ENCODE measurements at regions not wholly inside any gene's neighbourhood (a gene's known extent, or its start where the extent isn't known, plus 50 kb on each side); places are given as distances from the start of the nearest gene placed in this dataset.
A peak's percentile ranks its signal among the peaks of the same experiment; 100 is the strongest.

DNA sequence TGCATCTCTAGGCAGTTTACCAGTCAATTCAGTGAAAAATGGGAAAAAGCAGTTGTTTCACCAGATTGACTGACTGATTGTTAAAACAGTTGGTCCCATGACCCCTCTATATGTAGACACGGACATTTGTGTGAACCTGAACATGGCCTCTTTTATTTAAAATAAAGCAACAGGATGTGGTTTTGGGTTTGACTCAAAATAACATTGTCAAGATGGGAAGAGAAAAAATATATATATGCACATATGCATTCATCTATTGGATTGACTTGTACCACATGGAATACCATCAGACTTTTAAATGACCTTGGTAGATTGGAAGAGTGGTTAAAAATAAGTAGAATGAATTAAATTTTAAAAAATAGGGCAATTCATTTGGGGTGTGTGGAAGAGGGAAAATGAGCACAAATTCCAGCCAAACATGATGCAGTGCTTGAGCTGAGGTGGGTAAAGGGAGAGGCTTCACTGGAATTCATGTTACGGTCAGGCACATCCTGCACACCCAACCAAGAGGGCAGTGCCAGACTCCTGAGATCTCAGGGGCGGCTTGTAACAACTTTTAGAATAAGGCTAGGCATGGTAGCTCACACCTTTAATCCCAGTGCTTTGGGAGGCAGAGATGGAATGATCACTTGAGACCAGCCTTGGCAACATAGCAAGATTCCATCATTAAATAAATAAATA lies 560.7 kb upstream of the TENM3 start:
- TF ChIP-seq, protein P1, sequence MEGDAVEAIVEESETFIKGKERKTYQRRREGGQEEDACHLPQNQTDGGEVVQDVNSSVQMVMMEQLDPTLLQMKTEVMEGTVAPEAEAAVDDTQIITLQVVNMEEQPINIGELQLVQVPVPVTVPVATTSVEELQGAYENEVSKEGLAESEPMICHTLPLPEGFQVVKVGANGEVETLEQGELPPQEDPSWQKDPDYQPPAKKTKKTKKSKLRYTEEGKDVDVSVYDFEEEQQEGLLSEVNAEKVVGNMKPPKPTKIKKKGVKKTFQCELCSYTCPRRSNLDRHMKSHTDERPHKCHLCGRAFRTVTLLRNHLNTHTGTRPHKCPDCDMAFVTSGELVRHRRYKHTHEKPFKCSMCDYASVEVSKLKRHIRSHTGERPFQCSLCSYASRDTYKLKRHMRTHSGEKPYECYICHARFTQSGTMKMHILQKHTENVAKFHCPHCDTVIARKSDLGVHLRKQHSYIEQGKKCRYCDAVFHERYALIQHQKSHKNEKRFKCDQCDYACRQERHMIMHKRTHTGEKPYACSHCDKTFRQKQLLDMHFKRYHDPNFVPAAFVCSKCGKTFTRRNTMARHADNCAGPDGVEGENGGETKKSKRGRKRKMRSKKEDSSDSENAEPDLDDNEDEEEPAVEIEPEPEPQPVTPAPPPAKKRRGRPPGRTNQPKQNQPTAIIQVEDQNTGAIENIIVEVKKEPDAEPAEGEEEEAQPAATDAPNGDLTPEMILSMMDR (IDR thresholded peaks at IDR 0.05; ENCODE audit: insufficient read depth, low read length) = no peak
- DNase-seq (ENCODE audit: low read depth) = no peak
- H3K4me3 ChIP-seq (ENCODE audit: low read depth, low read length) = no peak overlapping the region

- peak; percentile 72 for DNase-seq (ENCODE audit: low read depth)
- no peak overlapping the region for H3K4me3 ChIP-seq (ENCODE audit: low read depth, low read length)
- TF ChIP-seq, protein P1 (IDR thresholded peaks at IDR 0.05; ENCODE audit: insufficient read depth, low read length) = no peak
Measured at GRCh38 chr4:181684310-181684709, 558.9 kb upstream of the TENM3 start.

DNA sequence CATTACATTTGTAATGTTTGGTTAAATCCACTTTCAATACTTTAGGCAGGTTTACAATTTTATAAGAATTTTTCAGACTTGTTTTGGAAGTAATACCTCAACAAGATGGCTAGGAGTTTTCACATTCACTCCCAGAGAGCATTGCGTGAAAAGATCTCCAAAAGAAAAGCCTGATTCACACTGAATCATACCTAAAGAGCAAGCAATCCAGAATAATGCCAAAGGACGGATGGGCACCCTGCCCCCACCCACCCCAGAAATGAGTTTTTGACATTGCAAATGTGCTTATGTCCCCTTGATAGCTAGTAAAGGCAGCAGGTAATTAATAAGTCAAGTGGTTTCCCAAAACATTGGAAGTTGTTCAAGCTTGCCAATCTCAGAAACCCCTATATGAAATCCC lies 557.7 kb upstream of the TENM3 start:
- TF ChIP-seq, protein P1 (IDR thresholded peaks at IDR 0.05; ENCODE audit: insufficient read depth, low read length) = no peak
- no peak overlapping the region for H3K4me3 ChIP-seq (ENCODE audit: low read depth, low read length)
- peak; percentile 62 for DNase-seq (ENCODE audit: low read depth)

DNA sequence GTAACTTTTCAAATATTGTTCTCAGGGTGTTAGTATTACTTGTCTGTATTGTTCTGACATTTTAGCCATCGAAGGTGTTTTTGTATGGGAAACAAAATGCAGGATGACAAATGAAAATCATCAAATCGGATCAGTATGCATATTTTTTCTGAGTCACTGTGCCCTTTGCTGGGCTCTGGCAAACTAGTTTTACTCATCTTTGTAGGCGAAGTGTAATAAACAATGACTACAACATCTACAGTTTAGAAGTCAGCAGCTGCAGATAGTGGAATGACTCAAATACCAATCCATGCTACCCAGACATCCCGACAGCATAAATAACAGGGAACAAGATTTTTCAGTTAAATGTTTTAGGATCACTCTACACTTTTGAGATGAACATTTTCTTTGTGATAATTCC lies 557.3 kb upstream of the TENM3 start:
- H3K4me3 ChIP-seq (ENCODE audit: low read depth, low read length) = no peak overlapping the region
- DNase-seq (ENCODE audit: low read depth) = peak; percentile 83
- TF ChIP-seq, protein P1 (IDR thresholded peaks at IDR 0.05; ENCODE audit: insufficient read depth, low read length) = no peak

DNA sequence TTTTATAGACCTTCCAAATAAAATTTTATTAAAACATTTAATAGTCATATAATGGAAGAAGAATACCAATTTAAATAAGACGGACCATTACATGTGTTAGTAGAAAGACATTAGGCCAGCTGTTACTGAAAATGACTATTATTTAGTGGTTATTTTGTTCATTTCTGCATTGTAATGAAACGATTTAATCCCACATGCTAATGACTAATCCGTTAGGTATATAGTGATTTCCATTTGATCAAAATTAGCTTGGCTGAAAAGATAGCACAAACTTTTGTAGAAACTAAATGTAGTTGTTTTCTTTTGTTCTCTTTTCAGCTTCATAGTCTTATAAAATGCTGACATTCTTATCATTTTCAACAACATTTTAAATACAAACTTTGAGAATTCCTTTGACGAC lies 556.1 kb upstream of the TENM3 start:
- no peak overlapping the region for H3K4me3 ChIP-seq (ENCODE audit: low read depth, low read length)
- TF ChIP-seq, protein P1 (IDR thresholded peaks at IDR 0.05; ENCODE audit: insufficient read depth, low read length) = no peak
- DNase-seq (ENCODE audit: low read depth) = no peak

- no peak for DNase-seq (ENCODE audit: low read depth)
- no peak overlapping the region for H3K4me3 ChIP-seq (ENCODE audit: low read depth, low read length)
- TF ChIP-seq, protein P1 (IDR thresholded peaks at IDR 0.05; ENCODE audit: insufficient read depth, low read length) = no peak
Measured at GRCh38 chr4:181688432-181688831, 554.8 kb upstream of the TENM3 start.

GRCh38 chr4:181688872-181689271 lies 554.3 kb upstream of the TENM3 start:
- TF ChIP-seq, protein P1 (IDR thresholded peaks at IDR 0.05; ENCODE audit: insufficient read depth, low read length) = no peak
- H3K4me3 ChIP-seq (ENCODE audit: low read depth, low read length) = no peak overlapping the region
- DNase-seq (ENCODE audit: low read depth) = no peak
